ENCODE measurements at regions not wholly inside any gene's neighbourhood (a gene's known extent, or its start where the extent isn't known, plus 50 kb on each side); places are given as distances from the start of the nearest gene placed in this dataset.

DNA sequence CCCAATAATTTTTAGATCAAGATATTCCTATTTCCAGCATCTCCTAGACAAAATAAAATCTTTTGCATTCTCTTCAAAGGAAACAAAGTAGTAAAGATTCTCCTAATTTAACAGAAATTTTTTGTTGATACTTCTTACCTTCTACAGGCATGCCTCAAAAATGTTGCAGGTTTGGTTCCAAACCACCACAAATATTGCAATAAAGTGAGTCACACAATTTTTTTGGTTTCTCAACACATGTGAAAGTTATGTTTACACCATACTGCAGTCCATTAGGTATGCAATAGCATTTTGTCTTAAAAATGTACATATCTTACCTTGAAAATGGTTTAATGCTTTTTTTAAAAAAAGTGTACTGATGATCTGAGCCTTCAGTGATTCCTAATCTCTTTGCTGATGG is 65.6 kb upstream of the USP15 start:
- TF ChIP-seq, protein P1, sequence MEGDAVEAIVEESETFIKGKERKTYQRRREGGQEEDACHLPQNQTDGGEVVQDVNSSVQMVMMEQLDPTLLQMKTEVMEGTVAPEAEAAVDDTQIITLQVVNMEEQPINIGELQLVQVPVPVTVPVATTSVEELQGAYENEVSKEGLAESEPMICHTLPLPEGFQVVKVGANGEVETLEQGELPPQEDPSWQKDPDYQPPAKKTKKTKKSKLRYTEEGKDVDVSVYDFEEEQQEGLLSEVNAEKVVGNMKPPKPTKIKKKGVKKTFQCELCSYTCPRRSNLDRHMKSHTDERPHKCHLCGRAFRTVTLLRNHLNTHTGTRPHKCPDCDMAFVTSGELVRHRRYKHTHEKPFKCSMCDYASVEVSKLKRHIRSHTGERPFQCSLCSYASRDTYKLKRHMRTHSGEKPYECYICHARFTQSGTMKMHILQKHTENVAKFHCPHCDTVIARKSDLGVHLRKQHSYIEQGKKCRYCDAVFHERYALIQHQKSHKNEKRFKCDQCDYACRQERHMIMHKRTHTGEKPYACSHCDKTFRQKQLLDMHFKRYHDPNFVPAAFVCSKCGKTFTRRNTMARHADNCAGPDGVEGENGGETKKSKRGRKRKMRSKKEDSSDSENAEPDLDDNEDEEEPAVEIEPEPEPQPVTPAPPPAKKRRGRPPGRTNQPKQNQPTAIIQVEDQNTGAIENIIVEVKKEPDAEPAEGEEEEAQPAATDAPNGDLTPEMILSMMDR (conservative IDR thresholded peaks at IDR 0.05; ENCODE audit: low read length): no peak
- no peak for TF ChIP-seq EZH2phosphoT487 (IDR thresholded peaks at IDR 0.05; ENCODE audit: borderline replicate concordance, low read depth, low read length)

All from OCI-LY7 (cell line).